GM12878 (cell line): ENCODE measurements at regions not wholly inside any gene's neighbourhood (a gene's known extent, or its start where the extent isn't known, plus 50 kb on each side); places are given as distances from the start of the nearest gene placed in this dataset.

Source experiments
- ATAC-seq: fragments of 200-7000 bp; cut with Tn5 transposase; 3 replicates; pipeline ENCODE4 v1.9.1; 2020; ENCODE audit warnings: mild to moderate bottlenecking, moderate library complexity
- BruUV-seq: library from RNA; stranded (reverse); fragments of 400-500 nt; replicated peaks from 2 replicates; lab custom pipeline; 2021; lab: Mats Ljungman, UMichigan
- CTCF ChIA-PET: fragments of 300-600 bp; sonication (Branson Sonifier 250); formaldehyde crosslinking; extraction: SDS; loops from one replicate; lab custom pipeline; 2021; ENCODE audit warnings: inconsistent platforms; lab: Yijun Ruan, JAX
- POLR2A ChIA-PET: fragments of 350-600 bp; formaldehyde crosslinking; extraction: SDS; loops from one replicate; lab custom pipeline; 2021; ENCODE audit warnings: inconsistent platforms; lab: Charles Lee
- RAD21 ChIA-PET: fragments of 300-600 bp; sonication (Branson Sonifier 250); formaldehyde crosslinking; loops from one replicate; lab custom pipeline; 2023; ENCODE audit warnings: antibody characterized with exemption; ENCODE audit not compliant: unreplicated experiment; lab: Charles Lee
- SMC1A ChIA-PET: fragments of 300-600 bp; sonication (Branson Sonifier 250); formaldehyde crosslinking; loops from one replicate; lab custom pipeline; 2023; ENCODE audit not compliant: unreplicated experiment, uncharacterized antibody; lab: Charles Lee
- DNase-seq: peaks from one replicate; pipeline ENCODE4 v3.0.0-alpha.2; 2011; ENCODE audit warnings: low read depth, low spot score
- FAIRE-seq: peaks from 3 replicates; lab custom pipeline; 2011; peaks lifted over from hg19 to GRCh38; lab: Jason Lieb, UNC
- H2AFZ ChIP-seq: 2 replicates; pipeline ENCODE4 v1.6.0; 2011; ENCODE audit warnings: low read depth, low read length, control low read depth; ENCODE audit not compliant: control insufficient read depth
- H3K27ac ChIP-seq: 2 replicates; pipeline ENCODE4 v1.5.1; 2011; ENCODE audit warnings: control low read depth; ENCODE audit not compliant: control insufficient read depth, insufficient read depth
- H3K27me3 ChIP-seq, 2 experiments: replicated peaks in 1 of 2; 2 replicates each; pipeline versions ENCODE4 v1.6.0 to v1.6.1; 2011; ENCODE audit warnings: low read length in 1 of 2; ENCODE audit not compliant: control insufficient read depth in 2 of 2, insufficient read depth in 2 of 2
- H3K36me3 ChIP-seq, 2 experiments: 2 replicates each; pipeline ENCODE4 v1.5.1; 2011; ENCODE audit warnings: low read length in 1 of 2; ENCODE audit not compliant: control insufficient read depth in 2 of 2, insufficient read depth in 2 of 2
- H3K4me1 ChIP-seq: 2 replicates; pipeline ENCODE4 v1.6.1; 2011; ENCODE audit warnings: mild to moderate bottlenecking, low read length, moderate library complexity, mixed read lengths; ENCODE audit not compliant: control insufficient read depth, insufficient read depth
- H3K4me2 ChIP-seq: 2 replicates; pipeline ENCODE4 v1.6.0; 2011; ENCODE audit warnings: control low read depth; ENCODE audit not compliant: control insufficient read depth, insufficient read depth
- H3K4me3 ChIP-seq: fragments of 200-600 bp; sonication (generic); 2 replicates; pipeline ENCODE4 v1.5.1; 2016
- H3K79me2 ChIP-seq: 2 replicates; pipeline ENCODE4 v1.6.0; 2011; ENCODE audit warnings: low read length; ENCODE audit not compliant: control insufficient read depth, insufficient read depth
- H3K9ac ChIP-seq: 2 replicates; pipeline ENCODE4 v1.8.0; 2011; ENCODE audit warnings: low read length, control low read depth, mixed read lengths; ENCODE audit not compliant: control insufficient read depth, insufficient read depth
- H3K9me3 ChIP-seq: replicated peaks from 3 replicates; pipeline ENCODE4 v1.5.1; 2011; ENCODE audit warnings: mild to moderate bottlenecking, low read length; ENCODE audit not compliant: control insufficient read depth, insufficient read depth
- H4K20me1 ChIP-seq: 2 replicates; pipeline ENCODE4 v1.6.0; 2011; ENCODE audit not compliant: control insufficient read depth, insufficient read depth
- CEBPB ChIP-seq, 2 experiments: fragments of 150-350 bp in 1 of 2; IDR thresholded peaks; 2 replicates each; pipeline ENCODE4 v1.6.1; 2012 to 2014; ENCODE audit warnings: low read depth in 2 of 2, low read length in 2 of 2, borderline replicate concordance in 1 of 2, inconsistent platforms in 1 of 2
- CTCF ChIP-seq, 3 experiments: IDR thresholded peaks in 2 of 3; conservative IDR thresholded peaks in 1 of 3; 2 replicates each; pipeline ENCODE4 v1.5.1; 2011; ENCODE audit warnings: low read depth in 3 of 3, low read length in 3 of 3, mild to moderate bottlenecking in 3 of 3, control low read depth in 2 of 3, moderate library complexity in 2 of 3, inconsistent platforms in 1 of 3, mixed read lengths in 1 of 3; ENCODE audit not compliant: control insufficient read depth in 2 of 3, insufficient read depth in 1 of 3; ENCODE audit errors: extremely low read depth in 1 of 3
- E2F4 ChIP-seq: IDR thresholded peaks from 2 replicates; pipeline ENCODE4 v1.6.1; 2012; ENCODE audit warnings: low read depth, low read length, improper control_type of control experiment
- MEF2A ChIP-seq: IDR thresholded peaks from 2 replicates; pipeline ENCODE4 v1.6.1; 2011; ENCODE audit warnings: low read depth, mild to moderate bottlenecking, low read length, moderate library complexity; ENCODE audit not compliant: insufficient read depth
- MYB ChIP-seq: fragments of 150-350 bp; IDR thresholded peaks from 2 replicates; pipeline ENCODE4 v1.6.1; 2014; ENCODE audit warnings: mild to moderate bottlenecking, low read depth, low read length, borderline replicate concordance
- NR2C2 ChIP-seq: IDR thresholded peaks from 2 replicates; pipeline ENCODE4 v1.6.1; 2011; ENCODE audit warnings: borderline replicate concordance, low read depth; ENCODE audit not compliant: control insufficient read depth, insufficient read length
- NRF1 ChIP-seq: conservative IDR thresholded peaks from 2 replicates; pipeline ENCODE4 v1.6.1; 2011; ENCODE audit warnings: mild to moderate bottlenecking, low read depth, low read length, improper control_type of control experiment
- SPI1 ChIP-seq: IDR thresholded peaks from 2 replicates; pipeline ENCODE4 v1.6.1; 2011; ENCODE audit warnings: low read depth, mild to moderate bottlenecking, low read length, moderate library complexity, borderline replicate concordance; ENCODE audit not compliant: insufficient read depth
- USF1 ChIP-seq: IDR thresholded peaks from 2 replicates; pipeline ENCODE4 v1.6.1; 2011; ENCODE audit warnings: borderline replicate concordance, low read depth, mild to moderate bottlenecking, moderate library complexity, mixed read lengths, low read length; ENCODE audit not compliant: insufficient read depth; ENCODE audit errors: extremely low read length
- WGBS: methylation state at CpG from one replicate; pipeline ENCODE4 v1.1.6; 2016; ENCODE audit warnings: low lambda C conversion rate; ENCODE audit not compliant: insufficient replicate concordance, insufficient coverage; ENCODE audit errors: missing lambda C conversion rate; 5-methylcytosine and 5-hydroxymethylcytosine counted together
- in situ Hi-C: fragments of 300-500 bp; cut with MboI; formaldehyde crosslinking; loops from 9 replicates; pipeline ENCODE4 v1.14.3; 2018; ENCODE audit warnings: mixed read lengths
- intact Hi-C: fragments of 100-400 bp; cut with micrococcal nuclease; formaldehyde crosslinking; loops from one replicate; pipeline ENCODE4 v1.14.2; 2022; ENCODE audit not compliant: unreplicated experiment

GRCh38 chr3:144164352-144164751 is 192.7 kb downstream of the DIPK2A start:
- H3K27me3 ChIP-seq = no peaks in the 10 kb centered on the region
- no peak overlapping the region for H3K4me2 ChIP-seq
- no peaks in the 10 kb centered on the region for H4K20me1 ChIP-seq
- intact Hi-C loops = no loop called here
- ChIA-PET RAD21 (no interaction called here), POLR2A (no interaction called here), CTCF (interaction anchor here (2.5 kb wide), 1 partner anchor 8 kb away, joined by 7 read pairs; no protein-coding TSS in a partner anchor), SMC1A (no interaction called here)
- 100% methylated on average over 1 of the region's 1 CpG for WGBS
- in situ Hi-C loops = no loop called here
- no peak for FAIRE-seq
- no peak overlapping the region for H3K27ac ChIP-seq
- no TSS peak for BruUV-seq
- DNase-seq = no peak
- no peaks in the 10 kb centered on the region for H3K4me1 ChIP-seq
- no peak overlapping the region for H3K4me3 ChIP-seq
- no peak for ATAC-seq
- no peaks in the 10 kb centered on the region; the same call in 2 of the 3 replicates for H3K9me3 ChIP-seq
- H3K9ac ChIP-seq = no peak overlapping the region
- H2AFZ ChIP-seq = no peak overlapping the region
- TF ChIP-seq NRF1 (no peak), SPI1 (peak; percentile 46; the same call in 1 of the 2 replicates), MYB (no peak), MEF2A (no peak), CTCF (IDR thresholded peaks at IDR 0.05 in 2 of 3, conservative IDR thresholded peaks at IDR 0.05 in 1 of 3; ENCODE audit: control insufficient read depth in 2 of 3, extremely low read depth in 1 of 3, insufficient read depth in 1 of 3, low read depth in 3 of 3, low read length in 3 of 3) (no peak), NR2C2 (no peak), CEBPB (IDR thresholded peaks at IDR 0.05; ENCODE audit: borderline replicate concordance in 1 of 2, low read depth in 2 of 2, low read length in 2 of 2) (no peak), USF1 (no peak), E2F4 (no peak)
- H3K79me2 ChIP-seq = no peaks in the 10 kb centered on the region
- no peaks in the 10 kb centered on the region for H3K36me3 ChIP-seq
